Mucosa of descending colon (tissue), 3 donors: ENCODE measurements at regions not wholly inside any gene's neighbourhood (a gene's known extent, or its start where the extent isn't known, plus 50 kb on each side); places are given as distances from the start of the nearest gene placed in this dataset.

Experiments
- ATAC-seq: fragments of 200-7000 bp; cut with Tn5 transposase; one replicate; pipeline ENCODE4 v1.9.1; 2020; ENCODE audit warnings: mild to moderate bottlenecking, moderate library complexity
- DNase-seq, 3 donors: peaks; one replicate each; pipeline ENCODE4 v3.0.0-alpha.2; 2020
- H3K36me3 ChIP-seq: fragments of 200-600 bp; one replicate; pipeline ENCODE4 v1.8.0; 2021; ENCODE audit warnings: low read depth, mild to moderate bottlenecking
- H3K4me1 ChIP-seq: fragments of 200-600 bp; one replicate; pipeline ENCODE4 v1.8.0; 2021; ENCODE audit warnings: low read depth, mild to moderate bottlenecking
- H3K4me3 ChIP-seq: fragments of 200-600 bp; one replicate; pipeline ENCODE4 v1.8.0; 2021; ENCODE audit warnings: mild to moderate bottlenecking
- H3K9me3 ChIP-seq: fragments of 200-600 bp; one replicate; pipeline ENCODE4 v1.8.0; 2021; ENCODE audit warnings: mild to moderate bottlenecking
- intact Hi-C, 2 donors: fragments of 100-400 bp; cut with DNase I in 1 of 2; cut with micrococcal nuclease in 1 of 2; formaldehyde crosslinking; loops; one replicate each; pipeline versions ENCODE4 v1.11.0 to v1.11.1; 2022; cut with DNase I, micrococcal nuclease
- TF ChIP-seq, protein P1 (sequence below): fragments of 200-600 bp; IDR thresholded peaks from one replicate; pipeline ENCODE4 v1.8.0; 2022; ENCODE audit warnings: antibody characterized with exemption, mild to moderate bottlenecking
- donor health status: DM: no; HTN: no; CAD: no; lungs with moderate emphysema.
- donor health status: DM: no; HTN: no; CAD: no.
- donor health status: DM: no; HTN: yes; CAD: no.

DNA sequence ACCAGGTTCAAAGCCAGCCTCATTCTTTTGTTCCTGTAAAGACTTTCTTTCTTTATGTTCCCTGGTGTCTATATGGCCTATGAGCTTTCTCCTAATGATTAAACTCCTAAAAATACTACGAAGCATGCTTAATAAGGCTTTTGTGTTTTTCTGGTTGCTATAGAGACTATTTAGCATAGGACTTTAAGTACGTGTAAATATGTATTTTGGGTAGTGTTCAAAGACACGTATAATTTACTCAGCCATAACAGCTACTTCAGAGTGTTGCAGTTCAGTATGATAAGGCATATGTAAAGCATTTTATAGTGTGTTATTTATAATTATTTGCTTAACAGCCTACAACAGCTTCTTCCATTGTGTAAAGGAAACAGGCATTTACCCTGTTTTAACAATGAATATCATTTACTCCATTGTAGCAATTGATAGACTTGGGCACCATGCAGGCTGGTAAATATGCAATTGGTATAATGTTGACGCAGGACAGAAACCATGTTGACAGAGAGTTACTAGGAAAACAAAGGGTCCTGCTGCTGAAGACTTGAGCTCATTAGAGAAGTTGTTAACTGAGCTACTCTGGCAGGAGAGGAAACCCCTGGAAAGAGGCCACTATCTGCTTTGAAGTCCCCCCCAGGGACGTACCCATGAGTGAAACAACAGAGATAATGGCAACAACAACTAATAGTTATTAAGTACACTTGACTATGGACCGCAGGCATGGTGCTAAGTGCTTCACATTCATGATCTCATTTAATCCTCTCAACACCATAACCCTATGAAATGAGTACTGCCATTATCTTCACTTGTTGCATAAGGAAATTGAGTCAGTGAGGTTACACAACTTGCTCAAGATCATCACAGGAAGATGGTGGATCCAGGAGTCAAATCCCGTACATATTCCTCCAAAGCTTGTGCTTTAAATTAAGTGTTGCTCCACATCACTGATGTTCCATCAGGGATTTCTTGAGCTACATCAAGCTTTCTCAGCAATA, 342.2 kb upstream of the DYNLRB2 start:
- Histone ChIP-seq H3K4me3 (no peak overlapping the region), H3K9me3 (no peaks in the 10 kb centered on the region), H3K4me1 (peaks cover 3% of the 10 kb centered on the region), H3K36me3 (no peaks in the 10 kb centered on the region)
- peak; percentile 69 for ATAC-seq
- TF ChIP-seq, protein P1, sequence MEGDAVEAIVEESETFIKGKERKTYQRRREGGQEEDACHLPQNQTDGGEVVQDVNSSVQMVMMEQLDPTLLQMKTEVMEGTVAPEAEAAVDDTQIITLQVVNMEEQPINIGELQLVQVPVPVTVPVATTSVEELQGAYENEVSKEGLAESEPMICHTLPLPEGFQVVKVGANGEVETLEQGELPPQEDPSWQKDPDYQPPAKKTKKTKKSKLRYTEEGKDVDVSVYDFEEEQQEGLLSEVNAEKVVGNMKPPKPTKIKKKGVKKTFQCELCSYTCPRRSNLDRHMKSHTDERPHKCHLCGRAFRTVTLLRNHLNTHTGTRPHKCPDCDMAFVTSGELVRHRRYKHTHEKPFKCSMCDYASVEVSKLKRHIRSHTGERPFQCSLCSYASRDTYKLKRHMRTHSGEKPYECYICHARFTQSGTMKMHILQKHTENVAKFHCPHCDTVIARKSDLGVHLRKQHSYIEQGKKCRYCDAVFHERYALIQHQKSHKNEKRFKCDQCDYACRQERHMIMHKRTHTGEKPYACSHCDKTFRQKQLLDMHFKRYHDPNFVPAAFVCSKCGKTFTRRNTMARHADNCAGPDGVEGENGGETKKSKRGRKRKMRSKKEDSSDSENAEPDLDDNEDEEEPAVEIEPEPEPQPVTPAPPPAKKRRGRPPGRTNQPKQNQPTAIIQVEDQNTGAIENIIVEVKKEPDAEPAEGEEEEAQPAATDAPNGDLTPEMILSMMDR: no peak
- no peak for DNase-seq
- intact Hi-C loops: no loop called here

DNA sequence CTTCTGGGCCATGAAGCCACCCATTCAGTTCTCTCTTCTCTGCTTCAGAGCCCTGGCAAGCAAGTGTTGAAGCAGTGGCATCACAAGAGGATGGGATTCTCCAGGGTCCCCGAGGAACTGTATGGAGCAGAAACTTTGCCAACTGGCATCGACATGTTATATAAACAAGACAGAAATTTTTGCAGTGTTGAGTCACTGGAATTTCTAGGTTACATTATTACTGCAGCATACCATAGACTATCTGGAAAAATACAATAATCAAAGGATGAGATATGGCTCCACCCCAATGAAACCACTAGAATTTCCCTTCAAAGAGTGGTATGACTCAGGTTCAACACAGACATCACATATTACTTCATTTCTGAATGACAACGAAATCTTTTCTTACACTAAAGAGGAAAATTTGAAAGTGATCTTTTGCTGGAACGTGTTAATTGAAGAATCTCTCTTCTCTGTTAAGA, 343.0 kb upstream of the DYNLRB2 start:
- Histone ChIP-seq H3K36me3 (no peaks in the 10 kb centered on the region), H3K9me3 (no peaks in the 10 kb centered on the region), H3K4me3 (no peak overlapping the region), H3K4me1 (peaks cover 3% of the 10 kb centered on the region)
- peak; percentile 20 for ATAC-seq
- DNase-seq: no peak
- TF ChIP-seq, protein P1: no peak
- intact Hi-C loops: no loop called here

DNA sequence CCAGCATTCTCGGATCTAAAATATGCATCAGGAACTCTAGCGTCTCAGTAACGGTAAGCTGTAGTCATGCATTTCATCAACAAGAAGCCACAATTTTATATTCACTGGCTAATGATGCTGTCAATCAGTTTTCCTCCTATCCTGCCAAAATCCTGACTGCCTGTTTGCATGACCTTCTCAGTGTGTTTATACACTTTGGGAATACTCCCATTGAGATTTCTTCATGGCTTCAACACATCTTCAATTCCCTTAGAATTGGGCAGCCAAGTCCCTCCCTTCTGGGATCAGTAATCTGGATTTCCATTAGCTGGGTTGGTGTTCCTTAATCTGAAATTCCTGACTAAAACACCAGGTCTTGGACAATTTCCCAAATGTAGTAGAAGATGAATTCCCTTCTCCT, 348.9 kb upstream of the DYNLRB2 start:
- ATAC-seq: no peak
- TF ChIP-seq, protein P1: no peak
- DNase-seq: no peak
- Histone ChIP-seq H3K4me1 (no peaks in the 10 kb centered on the region), H3K9me3 (no peaks in the 10 kb centered on the region), H3K4me3 (no peak overlapping the region), H3K36me3 (no peaks in the 10 kb centered on the region)
- intact Hi-C loops: no loop called here

DNA sequence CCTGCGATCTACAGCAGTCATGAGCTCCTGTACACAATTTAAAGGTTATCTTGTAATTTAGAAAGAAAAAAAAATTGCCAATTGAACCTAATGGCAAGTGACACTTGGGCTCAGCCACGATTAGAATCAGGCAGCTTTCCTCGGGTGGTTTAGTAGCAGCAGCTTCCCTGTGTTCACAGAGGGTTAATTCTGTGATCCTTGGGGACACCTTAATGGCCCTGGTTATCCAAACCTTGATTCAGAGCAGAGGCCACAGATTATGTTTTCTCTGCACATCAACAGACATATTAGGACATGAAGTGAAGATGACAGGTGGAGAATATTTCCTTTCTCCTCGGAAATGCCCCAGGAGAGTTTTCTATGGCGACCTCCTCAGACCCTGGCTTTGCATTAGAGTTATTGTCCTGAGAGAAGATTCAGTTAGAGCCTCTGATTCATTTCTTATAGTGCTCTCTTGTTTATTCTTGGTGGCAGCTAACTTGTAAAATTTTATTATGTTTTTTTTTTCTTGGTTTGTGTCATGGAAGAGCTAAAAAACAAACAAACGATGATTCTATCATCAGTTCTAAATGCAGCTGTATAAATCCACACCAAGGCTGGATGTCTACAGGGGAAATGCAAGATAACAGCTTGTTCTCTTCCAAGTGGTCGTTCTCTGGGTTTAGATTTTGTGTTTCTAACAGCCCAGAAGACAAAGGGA, 351.2 kb upstream of the DYNLRB2 start:
- Histone ChIP-seq H3K4me1 (no peaks in the 10 kb centered on the region), H3K36me3 (no peaks in the 10 kb centered on the region), H3K4me3 (no peak overlapping the region), H3K9me3 (no peaks in the 10 kb centered on the region)
- intact Hi-C loops: no loop called here
- peak; percentile 28 for ATAC-seq
- TF ChIP-seq, protein P1: no peak
- no peak for DNase-seq

DNA sequence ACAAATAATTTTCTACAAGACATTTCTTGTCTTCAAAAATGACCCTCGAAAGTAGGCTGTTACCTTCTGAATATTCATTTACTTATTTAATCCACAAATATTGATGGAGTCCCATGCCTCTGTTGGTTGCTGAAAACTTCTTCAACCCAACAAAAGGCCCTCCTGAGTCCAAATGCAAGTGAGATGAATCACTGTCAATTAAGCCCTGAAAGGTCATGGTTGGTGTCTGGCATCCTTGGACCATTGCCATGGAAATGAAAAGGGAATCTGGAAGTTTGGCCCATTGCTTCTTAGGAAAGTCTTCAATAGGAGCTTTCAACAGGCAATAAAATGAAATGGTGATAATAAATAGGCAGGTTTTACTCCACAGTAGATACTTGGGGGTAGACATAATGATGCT, 364.7 kb upstream of the DYNLRB2 start:
- no peaks in the 10 kb centered on the region for H3K9me3 ChIP-seq
- DNase-seq (no peak), ATAC-seq (no peak)
- no peaks in the 10 kb centered on the region for H3K36me3 ChIP-seq
- TF ChIP-seq, protein P1: no peak
- no peaks in the 10 kb centered on the region for H3K4me1 ChIP-seq
- no peak overlapping the region for H3K4me3 ChIP-seq
- intact Hi-C loops: no loop called here
